ENCODE measurements at regions not wholly inside any gene's neighbourhood (a gene's known extent, or its start where the extent isn't known, plus 50 kb on each side); places are given as distances from the start of the nearest gene placed in this dataset.

GRCh38 chr7:16210171-16210570 is 211.2 kb downstream of the CRPPA start:
- peaks cover 0 to 3% (median 0%) of the 10 kb centered on the region in 4 donors for H3K36me3 ChIP-seq (ENCODE audit: control insufficient read depth in 4 of 4, insufficient read depth in 3 of 4, low read depth in 1 of 4, low read length in 3 of 4)
- no peaks in the 10 kb centered on the region for H3K4me1 ChIP-seq (ENCODE audit: control insufficient read depth in 4 of 4, insufficient read depth in 4 of 4, low read length in 3 of 4)
- WGBS = 96% methylated on average over 2 of the region's 2 CpGs
- no peak overlapping the region for H3K27ac ChIP-seq (ENCODE audit: low read depth in 1 of 2, low read length in 2 of 2)
- no peak for DNase-seq (ENCODE audit: low spot score)
- no peaks in the 10 kb centered on the region for H3K9me3 ChIP-seq (ENCODE audit: control insufficient read depth in 4 of 4, low read length in 3 of 4)
- no peaks in the 10 kb centered on the region for H3K27me3 ChIP-seq (ENCODE audit: control insufficient read depth in 4 of 4, insufficient read depth in 4 of 4, low read length in 3 of 4)
- no peak for TF ChIP-seq JUND (IDR thresholded peaks at IDR 0.05)
- no peak for TF ChIP-seq RAD21 (IDR thresholded peaks at IDR 0.05)
- no peak for TF ChIP-seq HNF4G (IDR thresholded peaks at IDR 0.05)
- no peak for TF ChIP-seq HNF4A (conservative IDR thresholded peaks at IDR 0.05)
- no peak for TF ChIP-seq REST (IDR thresholded peaks at IDR 0.05)
- no peak for TF ChIP-seq GABPA (IDR thresholded peaks at IDR 0.05 in 1 of 2, conservative IDR thresholded peaks at IDR 0.05 in 1 of 2)
- TF ChIP-seq, protein P1, sequence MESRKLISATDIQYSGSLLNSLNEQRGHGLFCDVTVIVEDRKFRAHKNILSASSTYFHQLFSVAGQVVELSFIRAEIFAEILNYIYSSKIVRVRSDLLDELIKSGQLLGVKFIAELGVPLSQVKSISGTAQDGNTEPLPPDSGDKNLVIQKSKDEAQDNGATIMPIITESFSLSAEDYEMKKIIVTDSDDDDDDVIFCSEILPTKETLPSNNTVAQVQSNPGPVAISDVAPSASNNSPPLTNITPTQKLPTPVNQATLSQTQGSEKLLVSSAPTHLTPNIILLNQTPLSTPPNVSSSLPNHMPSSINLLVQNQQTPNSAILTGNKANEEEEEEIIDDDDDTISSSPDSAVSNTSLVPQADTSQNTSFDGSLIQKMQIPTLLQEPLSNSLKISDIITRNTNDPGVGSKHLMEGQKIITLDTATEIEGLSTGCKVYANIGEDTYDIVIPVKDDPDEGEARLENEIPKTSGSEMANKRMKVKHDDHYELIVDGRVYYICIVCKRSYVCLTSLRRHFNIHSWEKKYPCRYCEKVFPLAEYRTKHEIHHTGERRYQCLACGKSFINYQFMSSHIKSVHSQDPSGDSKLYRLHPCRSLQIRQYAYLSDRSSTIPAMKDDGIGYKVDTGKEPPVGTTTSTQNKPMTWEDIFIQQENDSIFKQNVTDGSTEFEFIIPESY (IDR thresholded peaks at IDR 0.05) = no peak
- TF ChIP-seq, protein P2, sequence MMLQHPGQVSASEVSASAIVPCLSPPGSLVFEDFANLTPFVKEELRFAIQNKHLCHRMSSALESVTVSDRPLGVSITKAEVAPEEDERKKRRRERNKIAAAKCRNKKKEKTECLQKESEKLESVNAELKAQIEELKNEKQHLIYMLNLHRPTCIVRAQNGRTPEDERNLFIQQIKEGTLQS (IDR thresholded peaks at IDR 0.05) = no peak
- no peak for TF ChIP-seq CTCF (IDR thresholded peaks at IDR 0.05; ENCODE audit: low read depth, low read length, missing input control)
- no peak for TF ChIP-seq RXRA (IDR thresholded peaks at IDR 0.05)
- no peak for TF ChIP-seq EGR1 (IDR thresholded peaks at IDR 0.05; ENCODE audit: low read depth in 2 of 2)
- no peak for TF ChIP-seq NR2F2 (IDR thresholded peaks at IDR 0.05)
- no peak for TF ChIP-seq YY1 (IDR thresholded peaks at IDR 0.05)
- no peak overlapping the region for H3K9ac ChIP-seq (ENCODE audit: low read depth in 1 of 2, low read length in 2 of 2)
- no peak overlapping the region for H3K4me3 ChIP-seq (ENCODE audit: low read depth in 1 of 3, low read length in 3 of 3)

GRCh38 chr7:16207321-16207720 is 214.0 kb downstream of the CRPPA start:
- DNase-seq (ENCODE audit: low spot score) = no peak
- Histone ChIP-seq H3K9me3 (ENCODE audit: control insufficient read depth in 4 of 4, low read length in 3 of 4) (no peaks in the 10 kb centered on the region), H3K4me1 (ENCODE audit: control insufficient read depth in 4 of 4, insufficient read depth in 4 of 4, low read length in 3 of 4) (no peaks in the 10 kb centered on the region), H3K9ac (ENCODE audit: low read depth in 1 of 2, low read length in 2 of 2) (no peak overlapping the region), H3K27ac (ENCODE audit: low read depth in 1 of 2, low read length in 2 of 2) (no peak overlapping the region), H3K4me3 (ENCODE audit: low read depth in 1 of 3, low read length in 3 of 3) (no peak overlapping the region), H3K36me3 (ENCODE audit: control insufficient read depth in 4 of 4, insufficient read depth in 3 of 4, low read depth in 1 of 4, low read length in 3 of 4) (peaks cover 0 to 3% (median 0%) of the 10 kb centered on the region in 4 donors), H3K27me3 (ENCODE audit: control insufficient read depth in 4 of 4, insufficient read depth in 4 of 4, low read length in 3 of 4) (no peaks in the 10 kb centered on the region)
- TF ChIP-seq YY1 (IDR thresholded peaks at IDR 0.05) (no peak), GABPA (IDR thresholded peaks at IDR 0.05 in 1 of 2, conservative IDR thresholded peaks at IDR 0.05 in 1 of 2) (no peak), FOXA1 (IDR thresholded peaks at IDR 0.05) (no peak), EGR1 (IDR thresholded peaks at IDR 0.05; ENCODE audit: low read depth in 2 of 2) (no peak)
- TF ChIP-seq, protein P1 (IDR thresholded peaks at IDR 0.05) = no peak
- TF ChIP-seq, protein P2 (IDR thresholded peaks at IDR 0.05) = no peak
- TF ChIP-seq, protein P3, sequence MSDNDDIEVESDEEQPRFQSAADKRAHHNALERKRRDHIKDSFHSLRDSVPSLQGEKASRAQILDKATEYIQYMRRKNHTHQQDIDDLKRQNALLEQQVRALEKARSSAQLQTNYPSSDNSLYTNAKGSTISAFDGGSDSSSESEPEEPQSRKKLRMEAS (IDR thresholded peaks at IDR 0.05) = no peak
- 83% methylated on average over 2 of the region's 2 CpGs for WGBS

Data from liver (tissue), 8 donors.